AG10803 (cell line): ENCODE measurements at regions not wholly inside any gene's neighbourhood (a gene's known extent, or its start where the extent isn't known, plus 50 kb on each side); places are given as distances from the start of the nearest gene placed in this dataset.

Source experiments
- DNase-seq: peaks from one replicate; pipeline ENCODE4 v3.0.0; 2010; ENCODE audit warnings: low read depth
- H3K4me3 ChIP-seq: 2 replicates; pipeline ENCODE4 v1.5.1; 2011; ENCODE audit warnings: mild to moderate bottlenecking, low read length, control low read depth
- TF ChIP-seq, protein P1 (sequence below): conservative IDR thresholded peaks from 2 replicates; pipeline ENCODE4 v1.5.1; 2011; ENCODE audit warnings: mild to moderate bottlenecking, low read length, control low read depth, inconsistent platforms

DNA sequence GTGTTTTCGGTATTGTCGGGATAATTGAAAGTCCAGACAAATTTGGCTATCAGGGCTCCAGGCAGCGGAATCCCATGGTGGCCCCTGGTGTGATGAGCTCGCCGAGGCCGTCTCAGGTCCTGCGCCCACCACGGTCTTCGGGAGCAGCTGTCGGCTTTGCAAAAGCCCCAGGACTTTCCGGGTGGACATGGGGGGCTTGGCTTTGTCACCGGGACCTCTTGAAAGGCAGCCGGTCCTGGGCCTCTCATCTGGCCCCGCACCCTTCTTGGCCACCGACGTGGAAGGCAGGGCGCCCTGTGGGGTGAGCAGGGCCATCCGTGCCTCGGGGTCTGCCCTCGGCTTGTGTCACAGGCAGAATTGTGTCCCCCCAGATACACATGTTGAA is 87.1 kb upstream of the ACTRT2 start:
- H3K4me3 ChIP-seq = no peak overlapping the region
- TF ChIP-seq, protein P1, sequence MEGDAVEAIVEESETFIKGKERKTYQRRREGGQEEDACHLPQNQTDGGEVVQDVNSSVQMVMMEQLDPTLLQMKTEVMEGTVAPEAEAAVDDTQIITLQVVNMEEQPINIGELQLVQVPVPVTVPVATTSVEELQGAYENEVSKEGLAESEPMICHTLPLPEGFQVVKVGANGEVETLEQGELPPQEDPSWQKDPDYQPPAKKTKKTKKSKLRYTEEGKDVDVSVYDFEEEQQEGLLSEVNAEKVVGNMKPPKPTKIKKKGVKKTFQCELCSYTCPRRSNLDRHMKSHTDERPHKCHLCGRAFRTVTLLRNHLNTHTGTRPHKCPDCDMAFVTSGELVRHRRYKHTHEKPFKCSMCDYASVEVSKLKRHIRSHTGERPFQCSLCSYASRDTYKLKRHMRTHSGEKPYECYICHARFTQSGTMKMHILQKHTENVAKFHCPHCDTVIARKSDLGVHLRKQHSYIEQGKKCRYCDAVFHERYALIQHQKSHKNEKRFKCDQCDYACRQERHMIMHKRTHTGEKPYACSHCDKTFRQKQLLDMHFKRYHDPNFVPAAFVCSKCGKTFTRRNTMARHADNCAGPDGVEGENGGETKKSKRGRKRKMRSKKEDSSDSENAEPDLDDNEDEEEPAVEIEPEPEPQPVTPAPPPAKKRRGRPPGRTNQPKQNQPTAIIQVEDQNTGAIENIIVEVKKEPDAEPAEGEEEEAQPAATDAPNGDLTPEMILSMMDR = no peak
- DNase-seq = no peak

GRCh38 chr1:2934642-2935081 is 86.6 kb upstream of the ACTRT2 start:
- no peak overlapping the region for H3K4me3 ChIP-seq
- TF ChIP-seq, protein P1 = no peak
- no peak for DNase-seq

DNA sequence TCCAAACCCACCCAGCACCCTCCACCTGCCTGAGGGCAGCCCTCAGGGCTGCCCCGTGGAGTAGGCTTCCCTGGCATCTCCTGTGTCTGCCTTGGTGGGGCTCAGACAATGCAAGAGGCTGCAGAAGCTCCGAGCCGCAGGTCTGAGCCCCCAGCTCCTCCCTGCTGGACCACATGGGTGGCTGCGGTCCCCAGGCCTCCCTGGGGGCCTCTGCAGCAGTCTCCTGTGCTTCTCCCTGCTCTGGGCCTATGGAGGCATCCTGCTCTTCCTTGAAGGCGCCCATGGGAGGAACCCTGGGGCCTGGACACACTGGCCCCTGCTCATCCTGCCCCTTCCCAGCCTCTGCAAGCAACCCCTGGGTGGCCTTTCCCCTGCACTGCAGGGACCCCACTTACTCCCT is 86.1 kb upstream of the ACTRT2 start:
- DNase-seq = no peak
- no peak overlapping the region for H3K4me3 ChIP-seq
- TF ChIP-seq, protein P1 = no peak

DNA sequence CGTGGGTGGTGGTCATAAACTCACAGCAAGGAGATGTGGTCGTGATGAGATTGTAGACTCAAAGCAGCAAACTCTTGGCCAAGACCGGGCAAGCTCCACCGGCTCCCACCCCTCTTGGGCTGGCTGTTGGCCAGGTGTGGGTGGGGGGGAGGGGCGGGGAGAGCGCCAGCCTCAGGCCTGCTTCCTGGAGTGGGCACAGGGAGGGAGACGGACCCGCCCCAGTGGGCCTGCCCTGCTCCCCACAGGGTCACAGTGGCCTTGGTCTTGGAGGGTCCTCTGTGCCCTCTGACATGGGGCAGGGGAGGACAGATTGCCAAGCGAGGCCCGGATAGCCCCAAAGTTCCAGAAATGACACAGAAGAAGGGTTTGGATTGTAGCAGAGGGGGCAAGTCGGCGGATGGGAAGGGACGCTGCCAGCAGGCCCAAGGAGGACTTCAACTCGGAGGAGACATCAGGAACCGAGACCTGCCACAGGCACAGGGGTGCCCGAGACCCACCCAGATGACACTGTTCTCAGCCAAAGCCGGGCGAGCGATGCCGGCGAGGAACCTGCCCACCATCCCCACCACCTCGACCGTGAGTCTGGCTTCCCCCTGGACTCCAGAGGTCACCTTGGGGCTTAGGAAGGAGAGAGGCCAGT is 85.4 kb upstream of the ACTRT2 start:
- DNase-seq = no peak
- no peak overlapping the region for H3K4me3 ChIP-seq
- TF ChIP-seq, protein P1 = no peak

GRCh38 chr1:2936559-2937515 is 84.4 kb upstream of the ACTRT2 start:
- no peak overlapping the region for H3K4me3 ChIP-seq
- TF ChIP-seq, protein P1 = no peak
- DNase-seq = no peak

GRCh38 chr1:2937805-2938204 is 83.5 kb upstream of the ACTRT2 start:
- H3K4me3 ChIP-seq = no peak overlapping the region
- no peak for DNase-seq
- TF ChIP-seq, protein P1 = no peak

- DNase-seq = no peak
- TF ChIP-seq, protein P1 = no peak
- no peak overlapping the region for H3K4me3 ChIP-seq
Measured at GRCh38 chr1:2939041-2939552, 82.2 kb upstream of the ACTRT2 start.
